T follicular helper cell (primary cell): ENCODE measurements at regions not wholly inside any gene's neighbourhood (a gene's known extent, or its start where the extent isn't known, plus 50 kb on each side); places are given as distances from the start of the nearest gene placed in this dataset.

Source experiments
- DNase-seq: peaks from one replicate; pipeline ENCODE4 v3.0.0-alpha.2; 2020; ENCODE audit warnings: low read depth

- DNase-seq, result no peak
Measured at GRCh38 chrX:40485102-40485826, 95.5 kb upstream of the ATP6AP2 start.

- no peak for DNase-seq
Measured at GRCh38 chrX:40484408-40485091, 96.2 kb upstream of the ATP6AP2 start.

GRCh38 chrX:40483502-40483901 is 97.3 kb upstream of the ATP6AP2 start:
- no peak for DNase-seq

GRCh38 chrX:40479777-40480318 is 100.9 kb upstream of the ATP6AP2 start:
- DNase-seq, result no peak

- no peak for DNase-seq
Measured at GRCh38 chrX:40478474-40479065, 102.2 kb upstream of the ATP6AP2 start.

- no peak for DNase-seq
Measured at GRCh38 chrX:40476958-40477357, 103.8 kb upstream of the ATP6AP2 start.

GRCh38 chrX:40474645-40475044 is 106.1 kb upstream of the ATP6AP2 start:
- no peak for DNase-seq

GRCh38 chrX:40474205-40474626 is 106.6 kb upstream of the ATP6AP2 start:
- no peak for DNase-seq

- no peak for DNase-seq
Measured at GRCh38 chrX:40473460-40474204, 107.1 kb upstream of the ATP6AP2 start.

GRCh38 chrX:40471965-40472648 is 108.7 kb upstream of the ATP6AP2 start:
- no peak for DNase-seq

GRCh38 chrX:40470830-40471429 is 109.8 kb upstream of the ATP6AP2 start:
- no peak for DNase-seq

- DNase-seq, result no peak
Measured at GRCh38 chrX:40469316-40469715, 111.5 kb upstream of the ATP6AP2 start.

- DNase-seq, result no peak
Measured at GRCh38 chrX:40468033-40468846, 112.5 kb upstream of the ATP6AP2 start.

GRCh38 chrX:40467454-40467853 is 113.3 kb upstream of the ATP6AP2 start:
- DNase-seq, result no peak

GRCh38 chrX:40465735-40466551 is 114.8 kb upstream of the ATP6AP2 start:
- no peak for DNase-seq

- no peak for DNase-seq
Measured at GRCh38 chrX:40462795-40463194, 118.0 kb upstream of the ATP6AP2 start.

GRCh38 chrX:40460926-40461325 is 119.8 kb upstream of the ATP6AP2 start:
- DNase-seq, result no peak

GRCh38 chrX:40459571-40460158 is 121.1 kb upstream of the ATP6AP2 start:
- no peak for DNase-seq

GRCh38 chrX:40457406-40457805 is 123.4 kb upstream of the ATP6AP2 start:
- DNase-seq, result no peak
